ENCODE measurements at regions not wholly inside any gene's neighbourhood (a gene's known extent, or its start where the extent isn't known, plus 50 kb on each side); places are given as distances from the start of the nearest gene placed in this dataset.
"Not testable (repeated sequence)": the region's sequence is repeated elsewhere in the genome, so short reads cannot be mapped to it uniquely, and the experiment has no call there.

GRCh38 chr3:194259982-194260766 is 91.0 kb downstream of the CPN2 start:
- Mint-ChIP-seq H3K4me3 (no peak overlapping the region), H3K4me1 (ENCODE audit: low read depth) (peaks cover 23% of the 10 kb centered on the region), H3K27me3 (ENCODE audit: low read depth) (no peaks in the 10 kb centered on the region), H3K27ac (no peak overlapping the region), H3K36me3 (ENCODE audit: low read depth) (peaks cover 2% of the 10 kb centered on the region), H3K9me3 (peaks cover 12% of the 10 kb centered on the region)
- DNase-seq (ENCODE audit: low spot score), result no peak

GRCh38 chr3:194261581-194262063 is 89.5 kb downstream of the CPN2 start:
- Mint-ChIP-seq H3K4me3 (no peak overlapping the region), H3K9me3 (peaks cover 12% of the 10 kb centered on the region), H3K27ac (no peak overlapping the region), H3K27me3 (ENCODE audit: low read depth) (peaks cover 8% of the 10 kb centered on the region), H3K36me3 (ENCODE audit: low read depth) (peaks cover 2% of the 10 kb centered on the region), H3K4me1 (ENCODE audit: low read depth) (peaks cover 17% of the 10 kb centered on the region)
- DNase-seq (ENCODE audit: low spot score), result no peak

GRCh38 chr3:194262176-194262924 is 88.8 kb downstream of the CPN2 start:
- H3K27ac Mint-ChIP-seq, result no peak overlapping the region
- no peak for DNase-seq (ENCODE audit: low spot score)
- peaks cover 12% of the 10 kb centered on the region for H3K27me3 Mint-ChIP-seq (ENCODE audit: low read depth)
- H3K9me3 Mint-ChIP-seq, result peaks cover 12% of the 10 kb centered on the region
- H3K4me1 Mint-ChIP-seq (ENCODE audit: low read depth), result peaks cover 12% of the 10 kb centered on the region
- no peak overlapping the region for H3K4me3 Mint-ChIP-seq
- peaks cover 2% of the 10 kb centered on the region for H3K36me3 Mint-ChIP-seq (ENCODE audit: low read depth)

GRCh38 chr3:194262925-194263305 is 88.2 kb downstream of the CPN2 start:
- H3K4me1 Mint-ChIP-seq (ENCODE audit: low read depth), result peaks cover 11% of the 10 kb centered on the region
- H3K9me3 Mint-ChIP-seq, result peaks cover 8% of the 10 kb centered on the region
- H3K27ac Mint-ChIP-seq, result no peak overlapping the region
- H3K36me3 Mint-ChIP-seq (ENCODE audit: low read depth), result no peaks in the 10 kb centered on the region
- H3K27me3 Mint-ChIP-seq (ENCODE audit: low read depth), result peaks cover 15% of the 10 kb centered on the region
- DNase-seq (ENCODE audit: low spot score), result no peak
- H3K4me3 Mint-ChIP-seq, result no peak overlapping the region

- H3K27ac Mint-ChIP-seq, H3K4me3 Mint-ChIP-seq: not testable (repeated sequence)
These were observed 86.3 kb downstream of the CPN2 start for GRCh38 chr3:194264631-194265504.

GRCh38 chr3:194265505-194265892 is 85.6 kb downstream of the CPN2 start:
- Mint-ChIP-seq H3K9me3 (no peaks in the 10 kb centered on the region), H3K36me3 (ENCODE audit: low read depth) (no peaks in the 10 kb centered on the region), H3K4me3 (no peak overlapping the region), H3K27me3 (ENCODE audit: low read depth) (peaks cover 18% of the 10 kb centered on the region), H3K4me1 (ENCODE audit: low read depth) (peaks cover 11% of the 10 kb centered on the region), H3K27ac (no peak overlapping the region)
- no peak for DNase-seq (ENCODE audit: low spot score)

More at GRCh38 chr3:194264631-194265504, 86.3 kb downstream of the CPN2 start:
- Mint-ChIP-seq H3K4me1 (ENCODE audit: low read depth) (peaks cover 11% of the 10 kb centered on the region), H3K27me3 (ENCODE audit: low read depth) (peaks cover 18% of the 10 kb centered on the region)
- not testable (repeated sequence) for H3K9me3 Mint-ChIP-seq; H3K36me3 Mint-ChIP-seq (ENCODE audit: low read depth); DNase-seq (ENCODE audit: low spot score)

- Mint-ChIP-seq H3K27me3 (ENCODE audit: low read depth) (peaks cover 18% of the 10 kb centered on the region), H3K27ac (no peak overlapping the region), H3K4me3 (no peak overlapping the region), H3K9me3 (no peaks in the 10 kb centered on the region), H3K4me1 (ENCODE audit: low read depth) (peaks cover 10% of the 10 kb centered on the region), H3K36me3 (ENCODE audit: low read depth) (no peaks in the 10 kb centered on the region)
- DNase-seq (ENCODE audit: low spot score), result no peak
These were observed 84.8 kb downstream of the CPN2 start for GRCh38 chr3:194265996-194266964.

- Mint-ChIP-seq H3K4me1 (ENCODE audit: low read depth) (peaks cover 10% of the 10 kb centered on the region), H3K4me3 (no peak overlapping the region), H3K9me3 (no peaks in the 10 kb centered on the region), H3K27me3 (ENCODE audit: low read depth) (peaks cover 18% of the 10 kb centered on the region), H3K27ac (no peak overlapping the region), H3K36me3 (ENCODE audit: low read depth) (no peaks in the 10 kb centered on the region)
- DNase-seq (ENCODE audit: low spot score), result no peak
These were observed 83.1 kb downstream of the CPN2 start for GRCh38 chr3:194267744-194268653.

- H3K27ac Mint-ChIP-seq, result no peak overlapping the region
- H3K36me3 Mint-ChIP-seq (ENCODE audit: low read depth), result no peaks in the 10 kb centered on the region
- no peak overlapping the region for H3K4me3 Mint-ChIP-seq
- DNase-seq (ENCODE audit: low spot score), result no peak
- peaks cover 10% of the 10 kb centered on the region for H3K4me1 Mint-ChIP-seq (ENCODE audit: low read depth)
- no peaks in the 10 kb centered on the region for H3K9me3 Mint-ChIP-seq
- peaks cover 18% of the 10 kb centered on the region for H3K27me3 Mint-ChIP-seq (ENCODE audit: low read depth)
These were observed 82.2 kb downstream of the CPN2 start for GRCh38 chr3:194268654-194269512.

- no peaks in the 10 kb centered on the region for H3K9me3 Mint-ChIP-seq
- H3K36me3 Mint-ChIP-seq (ENCODE audit: low read depth), result no peaks in the 10 kb centered on the region
- H3K4me1 Mint-ChIP-seq (ENCODE audit: low read depth), result peaks cover 10% of the 10 kb centered on the region
- DNase-seq (ENCODE audit: low spot score), result no peak
- H3K27me3 Mint-ChIP-seq (ENCODE audit: low read depth), result peaks cover 18% of the 10 kb centered on the region
- H3K4me3 Mint-ChIP-seq, result no peak overlapping the region
- peak overlapping the region; percentile 57 for H3K27ac Mint-ChIP-seq
These were observed 81.5 kb downstream of the CPN2 start for GRCh38 chr3:194269610-194270145.

- Mint-ChIP-seq H3K9me3 (no peaks in the 10 kb centered on the region), H3K27me3 (ENCODE audit: low read depth) (peaks cover 24% of the 10 kb centered on the region), H3K4me3 (no peak overlapping the region), H3K27ac (no peak overlapping the region), H3K4me1 (ENCODE audit: low read depth) (peaks cover 13% of the 10 kb centered on the region), H3K36me3 (ENCODE audit: low read depth) (no peaks in the 10 kb centered on the region)
- no peak for DNase-seq (ENCODE audit: low spot score)
These were observed 80.3 kb downstream of the CPN2 start for GRCh38 chr3:194270627-194271459.
